HUES64 (cell line): ENCODE measurements at regions not wholly inside any gene's neighbourhood (a gene's known extent, or its start where the extent isn't known, plus 50 kb on each side); places are given as distances from the start of the nearest gene placed in this dataset.

Source experiments
- H3K27ac ChIP-seq: 2 replicates; pipeline ENCODE4 v1.7.0; 2013; ENCODE audit warnings: low read depth, low read length, inconsistent platforms
- H3K27me3 ChIP-seq: 2 replicates; pipeline ENCODE4 v1.6.1; 2013; ENCODE audit warnings: mild to moderate bottlenecking, low read length; ENCODE audit not compliant: insufficient read depth
- H3K36me3 ChIP-seq: 2 replicates; pipeline ENCODE4 v1.6.1; 2013; ENCODE audit warnings: mild to moderate bottlenecking, low read length; ENCODE audit not compliant: insufficient read depth
- H3K4me1 ChIP-seq: 2 replicates; pipeline ENCODE4 v1.6.1; 2013; ENCODE audit warnings: mild to moderate bottlenecking, low read length, moderate library complexity; ENCODE audit not compliant: insufficient read depth
- H3K4me3 ChIP-seq: 2 replicates; pipeline ENCODE4 v1.5.1; 2013; ENCODE audit warnings: mild to moderate bottlenecking, low read length, moderate library complexity
- H3K9ac ChIP-seq: 2 replicates; pipeline ENCODE4 v1.6.1; 2013; ENCODE audit warnings: mild to moderate bottlenecking, low read depth, low read length
- H3K9me3 ChIP-seq: 2 replicates; pipeline ENCODE4 v1.6.1; 2013; ENCODE audit warnings: low read depth, low read length; ENCODE audit not compliant: insufficient read depth
- WGBS: fragments of 150-250, 120-280 bp; methylation state at CpG from one replicate; pipeline ENCODE4 v1.1.7; 2013; ENCODE audit warnings: missing lambda C conversion rate; 5-methylcytosine and 5-hydroxymethylcytosine counted together

DNA sequence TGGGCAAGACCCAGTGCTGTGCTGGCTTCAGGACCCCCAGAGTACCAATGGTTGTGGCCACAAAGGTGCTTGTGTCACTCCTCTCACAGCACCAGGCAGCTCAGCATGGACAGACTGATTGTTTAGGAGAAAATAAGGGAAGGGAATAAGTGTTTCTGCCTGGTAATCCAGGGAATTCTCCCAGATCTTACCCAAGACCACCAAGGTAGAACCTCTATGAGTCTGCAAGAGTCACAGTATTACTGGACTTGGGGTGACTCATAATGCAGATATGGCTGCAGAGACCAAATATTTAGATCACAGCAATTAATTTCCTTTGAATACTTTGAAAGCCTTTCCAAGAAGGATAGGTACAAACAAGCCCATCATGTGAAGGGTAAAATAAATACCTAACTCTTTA, 1178.3 kb upstream of the FLRT2 start:
- H3K27me3 ChIP-seq, result no peaks in the 10 kb centered on the region
- no peak overlapping the region for H3K27ac ChIP-seq
- no peaks in the 10 kb centered on the region for H3K36me3 ChIP-seq
- H3K9ac ChIP-seq, result no peak overlapping the region
- H3K9me3 ChIP-seq, result 0 out of 2 replicates have a peak, but pooled peaks cover 2% of the 10 kb centered on the region
- H3K4me3 ChIP-seq, result no peak overlapping the region
- H3K4me1 ChIP-seq, result no peaks in the 10 kb centered on the region

DNA sequence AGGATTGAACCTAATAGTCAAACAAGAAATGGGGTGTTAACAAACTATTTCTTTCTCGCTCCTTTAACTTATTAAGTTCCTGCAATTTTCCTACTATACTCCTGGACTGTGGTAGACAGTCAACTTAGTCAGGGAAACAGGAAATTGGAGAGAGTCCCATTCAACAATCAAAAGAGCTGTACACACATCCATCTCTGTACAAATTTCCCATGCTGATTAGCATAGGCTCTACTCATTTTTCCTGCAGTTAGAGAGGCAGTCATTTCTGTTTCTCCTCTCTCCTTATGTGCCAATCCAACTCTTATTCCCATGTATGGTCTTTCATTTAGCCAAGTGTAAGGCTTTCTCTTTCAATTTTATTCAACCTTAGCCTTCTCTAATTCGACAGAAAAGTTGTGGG, 1168.5 kb upstream of the FLRT2 start:
- WGBS, result 96% methylated on average over 2 of the region's 2 CpGs
- H3K4me3 ChIP-seq, result no peak overlapping the region
- H3K9ac ChIP-seq, result no peak overlapping the region
- no peaks in the 10 kb centered on the region for H3K36me3 ChIP-seq
- H3K9me3 ChIP-seq, result no peaks in the 10 kb centered on the region
- H3K4me1 ChIP-seq, result no peaks in the 10 kb centered on the region
- H3K27me3 ChIP-seq, result no peaks in the 10 kb centered on the region
- no peak overlapping the region for H3K27ac ChIP-seq

- Histone ChIP-seq H3K9me3 (no peaks in the 10 kb centered on the region), H3K4me3 (no peak overlapping the region), H3K27me3 (no peaks in the 10 kb centered on the region)
These were observed 1154.7 kb upstream of the FLRT2 start for GRCh38 chr14:84375235-84375634.

DNA sequence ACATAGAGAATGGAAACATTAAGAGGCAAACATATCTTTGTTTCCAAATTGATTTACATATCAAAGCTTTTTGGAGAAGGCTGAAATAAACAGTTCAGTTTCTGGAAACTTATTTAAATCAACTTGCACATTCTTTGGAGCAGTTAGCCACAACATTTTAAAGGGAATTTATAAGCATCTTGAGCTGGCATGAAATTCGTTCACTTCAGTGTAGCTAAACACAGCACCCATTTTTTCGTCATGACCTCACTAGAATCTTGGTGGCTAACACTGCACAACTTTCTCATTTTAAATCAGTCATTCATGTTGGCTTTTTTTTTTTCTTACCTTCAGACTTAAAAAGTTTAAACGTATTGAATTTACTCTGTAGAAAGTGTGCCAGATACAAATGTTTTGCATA, 1139.9 kb upstream of the FLRT2 start:
- H3K4me3 ChIP-seq, result no peak overlapping the region
- H3K36me3 ChIP-seq, result no peaks in the 10 kb centered on the region
- no peak overlapping the region for H3K27ac ChIP-seq
- no peaks in the 10 kb centered on the region for H3K9me3 ChIP-seq
- no peaks in the 10 kb centered on the region for H3K4me1 ChIP-seq
- WGBS, result 91% methylated on average over 2 of the region's 3 CpGs
- no peak overlapping the region for H3K9ac ChIP-seq
- no peaks in the 10 kb centered on the region for H3K27me3 ChIP-seq

More at GRCh38 chr14:84375235-84375634, 1154.7 kb upstream of the FLRT2 start:
- peaks cover 9% of the 10 kb centered on the region; the same call in 1 of the 2 replicates for H3K4me1 ChIP-seq
- H3K36me3 ChIP-seq, result no peaks in the 10 kb centered on the region
- no peak overlapping the region for H3K9ac ChIP-seq
- H3K27ac ChIP-seq, result no peak overlapping the region

- Histone ChIP-seq H3K4me1 (peaks cover 5% of the 10 kb centered on the region; the same call in 1 of the 2 replicates), H3K36me3 (no peaks in the 10 kb centered on the region), H3K9me3 (0 out of 2 replicates have a peak, but pooled peaks cover 4% of the 10 kb centered on the region), H3K27ac (no peak overlapping the region), H3K9ac (no peak overlapping the region), H3K4me3 (no peak overlapping the region), H3K27me3 (no peaks in the 10 kb centered on the region)
- WGBS, result 96% methylated on average over 3 of the region's 3 CpGs
These were observed 1132.3 kb upstream of the FLRT2 start for GRCh38 chr14:84397631-84398030.

DNA sequence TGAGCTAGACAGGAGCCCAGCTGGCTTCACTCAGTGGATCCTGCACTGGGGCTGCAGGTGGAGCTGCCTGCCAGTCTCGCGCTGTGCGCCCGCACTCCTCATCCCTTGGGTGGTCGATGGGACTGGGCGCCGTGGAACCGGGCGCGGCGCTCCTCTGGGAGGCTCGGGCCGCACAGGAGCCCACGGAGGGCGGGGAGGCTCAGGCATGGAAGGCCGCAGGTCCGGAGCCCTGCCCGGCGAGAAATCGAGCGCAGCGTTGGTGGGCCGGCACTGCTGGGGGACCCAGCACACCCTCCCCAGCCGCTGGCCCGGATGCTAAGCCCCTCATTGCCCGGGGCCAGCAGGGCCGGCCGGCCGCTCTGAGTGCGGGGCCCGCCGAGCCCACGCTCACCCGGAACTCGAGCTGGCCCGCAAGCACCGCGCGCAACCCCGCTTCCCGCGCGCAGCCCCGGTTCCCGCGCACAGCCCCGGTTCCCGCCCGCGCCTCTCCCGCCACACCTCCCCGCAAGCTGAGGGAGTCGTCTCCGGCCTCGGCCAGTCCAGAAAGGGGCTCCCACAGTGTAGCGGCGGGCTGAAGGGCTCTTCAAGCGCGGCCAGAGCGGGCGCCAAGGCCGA, 1130.5 kb upstream of the FLRT2 start:
- Histone ChIP-seq H3K27me3 (no peaks in the 10 kb centered on the region), H3K4me3 (no peak overlapping the region), H3K9me3 (0 out of 2 replicates have a peak, but pooled peaks cover 4% of the 10 kb centered on the region), H3K36me3 (no peaks in the 10 kb centered on the region), H3K4me1 (peaks cover 19% of the 10 kb centered on the region), H3K9ac (no peak overlapping the region), H3K27ac (no peak overlapping the region)
- 97% methylated on average over 62 of the region's 62 CpGs for WGBS

DNA sequence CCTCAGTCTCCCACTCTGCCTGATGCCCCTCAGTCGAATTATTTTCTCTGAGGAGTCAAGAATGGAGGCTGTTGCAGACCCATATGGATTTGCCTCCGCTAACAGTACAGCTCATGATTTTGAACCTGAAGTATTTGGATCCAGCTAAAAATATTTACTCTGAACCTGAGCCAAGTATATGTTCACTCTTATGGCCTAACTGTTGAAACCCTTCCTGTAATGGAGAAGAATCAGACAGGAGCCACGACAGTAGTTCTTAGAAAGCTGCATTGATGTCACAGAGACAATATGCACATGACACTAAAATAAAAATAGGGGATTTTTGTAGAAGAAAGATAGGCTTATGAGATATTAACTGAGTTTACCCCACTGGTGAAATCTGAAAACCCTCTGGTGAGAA, 1128.3 kb upstream of the FLRT2 start:
- 97% methylated on average over 3 of the region's 3 CpGs for WGBS

DNA sequence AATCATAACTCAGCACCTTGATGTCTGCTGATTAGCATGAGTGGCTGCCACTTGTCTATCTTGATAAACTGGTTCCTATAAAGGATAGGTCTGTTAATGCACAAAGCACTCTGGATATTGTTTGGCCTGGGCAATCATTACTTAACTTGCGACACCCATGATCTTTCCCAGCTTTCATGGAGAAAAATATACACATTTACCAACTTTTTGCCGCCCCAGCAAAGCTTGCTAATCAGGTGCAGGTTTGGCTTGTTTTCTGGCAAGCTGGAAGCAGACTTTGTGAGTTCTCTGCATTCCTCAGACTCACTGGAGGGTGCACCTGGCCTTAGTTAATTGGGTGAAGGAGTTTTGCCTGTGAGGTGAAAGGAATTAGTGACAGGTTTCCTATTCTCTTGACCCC, 1126.4 kb upstream of the FLRT2 start:
- WGBS, result 90% methylated on average over 2 of the region's 2 CpGs
- H3K4me1 ChIP-seq, result peaks cover 21% of the 10 kb centered on the region
- no peaks in the 10 kb centered on the region for H3K27me3 ChIP-seq
- H3K9me3 ChIP-seq, result 0 out of 2 replicates have a peak, but pooled peaks cover under 1% of the 10 kb centered on the region
- no peak overlapping the region for H3K4me3 ChIP-seq
- H3K27ac ChIP-seq, result no peak overlapping the region
- no peaks in the 10 kb centered on the region for H3K36me3 ChIP-seq
- H3K9ac ChIP-seq, result no peak overlapping the region

More for the DNA sequence above, 1128.3 kb upstream of the FLRT2 start:
- Histone ChIP-seq H3K4me1 (peaks cover 21% of the 10 kb centered on the region), H3K9ac (no peak overlapping the region), H3K4me3 (no peak overlapping the region), H3K36me3 (no peaks in the 10 kb centered on the region), H3K27ac (no peak overlapping the region), H3K9me3 (0 out of 2 replicates have a peak, but pooled peaks cover 4% of the 10 kb centered on the region), H3K27me3 (no peaks in the 10 kb centered on the region)

DNA sequence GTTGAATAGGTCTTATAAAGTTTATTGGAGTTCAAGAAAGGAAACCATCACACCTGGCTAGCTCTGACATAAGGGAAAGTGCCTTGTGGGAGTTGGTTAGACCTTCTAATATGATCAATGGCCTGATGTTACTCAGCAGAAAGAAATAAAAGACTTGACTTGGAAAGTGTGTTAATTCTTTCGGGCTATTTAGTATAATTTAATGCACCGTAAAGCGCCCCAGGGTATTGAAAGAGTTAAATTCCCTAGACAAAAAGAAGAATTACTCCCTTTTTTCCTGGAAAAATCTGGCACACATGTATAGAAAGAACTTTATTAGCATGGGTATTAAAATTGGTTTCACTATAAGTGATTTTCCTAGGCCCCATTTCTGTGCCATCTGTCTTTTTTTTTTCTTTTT, 1125.7 kb upstream of the FLRT2 start:
- Histone ChIP-seq H3K9ac (no peak overlapping the region), H3K36me3 (no peaks in the 10 kb centered on the region), H3K27ac (no peak overlapping the region), H3K27me3 (no peaks in the 10 kb centered on the region), H3K4me3 (no peak overlapping the region), H3K4me1 (peaks cover 21% of the 10 kb centered on the region), H3K9me3 (no peaks in the 10 kb centered on the region)
- 100% methylated on average over 3 of the region's 3 CpGs for WGBS

DNA sequence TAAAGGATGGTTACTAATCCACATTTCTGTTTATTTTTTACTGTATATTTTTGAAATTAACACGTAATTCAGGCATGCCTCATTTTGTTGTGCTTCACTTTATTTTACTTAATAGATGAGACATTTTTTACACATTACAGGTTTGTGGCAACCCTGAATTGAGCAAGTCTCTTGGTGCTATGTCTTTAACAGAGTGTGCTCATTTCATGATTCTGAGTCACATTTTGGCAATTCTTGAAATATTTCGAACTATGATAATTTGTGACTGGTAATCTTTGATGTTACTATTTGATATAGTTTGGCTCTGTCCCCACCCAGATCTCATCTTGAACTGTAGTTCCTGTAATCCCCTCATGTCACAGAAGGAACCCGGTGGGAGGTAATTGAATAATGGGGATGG, 1120.5 kb upstream of the FLRT2 start:
- WGBS, result 90% methylated on average over 2 of the region's 3 CpGs
- H3K36me3 ChIP-seq, result no peaks in the 10 kb centered on the region
- H3K27me3 ChIP-seq, result no peaks in the 10 kb centered on the region

GRCh38 chr14:84410344-84410743, 1119.6 kb upstream of the FLRT2 start:
- no peak overlapping the region for H3K27ac ChIP-seq
- 98% methylated on average over 3 of the region's 3 CpGs for WGBS
- no peak overlapping the region for H3K4me3 ChIP-seq
- H3K36me3 ChIP-seq, result no peaks in the 10 kb centered on the region
- H3K4me1 ChIP-seq, result no peaks in the 10 kb centered on the region
- H3K9me3 ChIP-seq, result no peaks in the 10 kb centered on the region; the same call in 1 of the 2 replicates
- H3K9ac ChIP-seq, result no peak overlapping the region
- H3K27me3 ChIP-seq, result no peaks in the 10 kb centered on the region

More for the DNA sequence above, 1120.5 kb upstream of the FLRT2 start:
- no peaks in the 10 kb centered on the region; the same call in 1 of the 2 replicates for H3K9me3 ChIP-seq
- H3K9ac ChIP-seq, result no peak overlapping the region
- H3K4me3 ChIP-seq, result no peak overlapping the region
- no peak overlapping the region for H3K27ac ChIP-seq
- H3K4me1 ChIP-seq, result 0 out of 2 replicates have a peak, but pooled peaks cover 1% of the 10 kb centered on the region

DNA sequence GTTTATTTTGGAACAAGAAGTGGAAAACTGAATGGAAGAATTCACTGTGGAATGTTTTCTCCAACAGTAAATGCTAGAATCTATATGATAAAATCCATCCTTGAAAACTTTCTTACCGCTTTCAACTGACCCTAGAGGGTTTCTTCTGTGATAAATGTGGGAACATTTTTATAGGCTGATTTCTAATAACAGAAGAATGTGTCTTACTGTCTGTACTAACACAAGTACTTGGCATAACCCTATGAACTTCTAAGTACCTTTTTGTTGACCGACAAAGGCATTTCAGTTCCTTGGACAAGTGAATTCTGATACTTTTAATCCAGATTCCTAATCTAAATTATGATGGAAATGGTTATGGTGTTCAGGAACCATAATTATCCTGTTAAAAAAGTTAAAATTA, 1109.7 kb upstream of the FLRT2 start:
- H3K27ac ChIP-seq, result no peak overlapping the region
- no peaks in the 10 kb centered on the region for H3K36me3 ChIP-seq
- 100% methylated on average over 1 of the region's 2 CpGs for whole genome bisulfite sequencing
- H3K9me3 ChIP-seq, result no peaks in the 10 kb centered on the region
- H3K4me1 ChIP-seq, result no peaks in the 10 kb centered on the region
- no peak overlapping the region for H3K9ac ChIP-seq
- no peaks in the 10 kb centered on the region for H3K27me3 ChIP-seq
- H3K4me3 ChIP-seq, result no peak overlapping the region
